Naive B cell (primary cell): ENCODE measurements at regions not wholly inside any gene's neighbourhood (a gene's known extent, or its start where the extent isn't known, plus 50 kb on each side); places are given as distances from the start of the nearest gene placed in this dataset.

ENCODE experiments used
- ATAC-seq, 2 donors: fragments of 150-1000 bp; cut with Tn5 transposase; 2 replicates each; pipeline ENCODE4 v1.10.0; 2021; ENCODE audit warnings: low read depth in 2 of 2, mild to moderate bottlenecking in 2 of 2, moderate library complexity in 2 of 2
- DNase-seq: peaks from one replicate; pipeline ENCODE4 v3.0.0; 2022
- H3K27ac Mint-ChIP-seq, 6 donors: one replicate each; pipeline ENCODE4 v1.8.0; 2020 to 2022; ENCODE audit warnings: mild to moderate bottlenecking in 6 of 6, mixed read lengths in 6 of 6, moderate library complexity in 5 of 6, inconsistent platforms in 2 of 6
- H3K27me3 Mint-ChIP-seq, 3 donors: one replicate each; pipeline ENCODE4 v1.8.0; 2021 to 2022; ENCODE audit warnings: mixed read lengths in 3 of 3, mild to moderate bottlenecking in 1 of 3
- H3K36me3 Mint-ChIP-seq, 2 donors: one replicate each; pipeline ENCODE4 v1.8.0; 2020 to 2022; ENCODE audit warnings: mixed read lengths in 2 of 2, inconsistent platforms in 1 of 2, mild to moderate bottlenecking in 1 of 2
- H3K4me1 Mint-ChIP-seq, 3 donors: one replicate each; pipeline ENCODE4 v1.8.0; 2020 to 2022; ENCODE audit warnings: mixed read lengths in 3 of 3, inconsistent platforms in 1 of 3, mild to moderate bottlenecking in 1 of 3, moderate library complexity in 1 of 3
- H3K4me3 Mint-ChIP-seq, 8 donors: one replicate each; pipeline ENCODE4 v1.8.0; 2020 to 2022; ENCODE audit warnings: mild to moderate bottlenecking in 8 of 8, mixed read lengths in 8 of 8, moderate library complexity in 8 of 8, inconsistent platforms in 2 of 8
- H3K9me3 Mint-ChIP-seq, 7 donors: one replicate each; pipeline ENCODE4 v1.8.0; 2020 to 2022; ENCODE audit warnings: mixed read lengths in 7 of 7, mild to moderate bottlenecking in 5 of 7, inconsistent platforms in 2 of 7, moderate library complexity in 1 of 7

- DNase-seq: no peak
- Mint-ChIP-seq H3K9me3 (peaks cover 0 to 9% (median 3%) of the 10 kb centered on the region in 7 donors), H3K27me3 (no peaks in the 10 kb centered on the region), H3K4me3 (no peak overlapping the region), H3K36me3 (no peaks in the 10 kb centered on the region), H3K4me1 (no peaks in the 10 kb centered on the region), H3K27ac (no peak overlapping the region)
- ATAC-seq: no peak
Measured at GRCh38 chr5:4345850-4346249, 750.2 kb downstream of the IRX1 start.

GRCh38 chr5:4348423-4348822 is 752.8 kb downstream of the IRX1 start:
- H3K4me1 Mint-ChIP-seq: no peaks in the 10 kb centered on the region

GRCh38 chr5:4348919-4349318 is 753.3 kb downstream of the IRX1 start:
- Mint-ChIP-seq H3K27ac (no peak overlapping the region), H3K27me3 (no peaks in the 10 kb centered on the region), H3K4me1 (no peaks in the 10 kb centered on the region), H3K9me3 (peaks cover 4 to 25% (median 9%) of the 10 kb centered on the region in 7 donors), H3K36me3 (peaks cover 0 to 4% of the 10 kb centered on the region in 2 donors), H3K4me3 (no peak overlapping the region)
- ATAC-seq (no peak), DNase-seq (no peak)

More at GRCh38 chr5:4348423-4348822, 752.8 kb downstream of the IRX1 start:
- peaks cover 4 to 20% (median 9%) of the 10 kb centered on the region in 7 donors for H3K9me3 Mint-ChIP-seq
- H3K4me3 Mint-ChIP-seq: no peak overlapping the region
- DNase-seq (no peak), ATAC-seq (no peak)
- peaks cover 0 to 4% of the 10 kb centered on the region in 2 donors for H3K36me3 Mint-ChIP-seq
- no peak overlapping the region for H3K27ac Mint-ChIP-seq
- no peaks in the 10 kb centered on the region for H3K27me3 Mint-ChIP-seq

- Mint-ChIP-seq H3K36me3 (peaks cover 4 to 7% of the 10 kb centered on the region in 2 donors), H3K9me3 (peaks cover 9 to 49% (median 12%) of the 10 kb centered on the region in 7 donors), H3K27me3 (peaks cover 0 to 4% (median 0%) of the 10 kb centered on the region in 3 donors), H3K27ac (no peak overlapping the region), H3K4me1 (no peaks in the 10 kb centered on the region), H3K4me3 (no peak overlapping the region)
- DNase-seq: no peak
- ATAC-seq: no peak
Measured at GRCh38 chr5:4356201-4356600, 760.6 kb downstream of the IRX1 start.

GRCh38 chr5:4359847-4360246 is 764.2 kb downstream of the IRX1 start:
- Mint-ChIP-seq H3K4me1 (no peaks in the 10 kb centered on the region), H3K27ac (no peak overlapping the region), H3K27me3 (peaks cover 0 to 4% (median 3%) of the 10 kb centered on the region in 3 donors), H3K4me3 (no peak overlapping the region), H3K9me3 (peaks cover 4 to 27% (median 8%) of the 10 kb centered on the region in 7 donors), H3K36me3 (peaks cover 0 to 7% of the 10 kb centered on the region in 2 donors)
- DNase-seq (no peak), ATAC-seq (no peak)

- ATAC-seq (no peak), DNase-seq (no peak)
- Mint-ChIP-seq H3K27me3 (peaks cover 0 to 11% (median 4%) of the 10 kb centered on the region in 3 donors), H3K4me3 (no peak overlapping the region), H3K4me1 (no peaks in the 10 kb centered on the region), H3K36me3 (no peaks in the 10 kb centered on the region), H3K27ac (no peak overlapping the region), H3K9me3 (peaks cover 0 to 14% (median 5%) of the 10 kb centered on the region in 7 donors)
Measured at GRCh38 chr5:4361753-4362152, 766.1 kb downstream of the IRX1 start.

GRCh38 chr5:4362411-4362810 is 766.8 kb downstream of the IRX1 start:
- Mint-ChIP-seq H3K4me3 (no peak overlapping the region), H3K4me1 (no peaks in the 10 kb centered on the region), H3K36me3 (no peaks in the 10 kb centered on the region), H3K27ac (no peak overlapping the region), H3K9me3 (peaks cover 0 to 14% (median 5%) of the 10 kb centered on the region in 7 donors), H3K27me3 (peaks cover 0 to 16% (median 4%) of the 10 kb centered on the region in 3 donors)
- ATAC-seq (no peak), DNase-seq (no peak)

GRCh38 chr5:4363045-4363444 is 767.4 kb downstream of the IRX1 start:
- Mint-ChIP-seq H3K27ac (no peak overlapping the region), H3K4me1 (no peaks in the 10 kb centered on the region), H3K36me3 (no peaks in the 10 kb centered on the region), H3K27me3 (peaks cover 0 to 16% (median 4%) of the 10 kb centered on the region in 3 donors), H3K9me3 (peaks cover 0 to 14% (median 5%) of the 10 kb centered on the region in 7 donors), H3K4me3 (no peak overlapping the region)
- no peak for ATAC-seq
- DNase-seq: no peak

GRCh38 chr5:4366628-4367027 is 771.0 kb downstream of the IRX1 start:
- Mint-ChIP-seq H3K4me1 (no peaks in the 10 kb centered on the region), H3K27me3 (peaks cover 0 to 16% (median 0%) of the 10 kb centered on the region in 3 donors), H3K4me3 (no peak overlapping the region), H3K36me3 (no peaks in the 10 kb centered on the region), H3K9me3 (peaks cover 0 to 9% (median 2%) of the 10 kb centered on the region in 7 donors), H3K27ac (no peak overlapping the region)
- ATAC-seq (no peak), DNase-seq (no peak)

GRCh38 chr5:4370218-4370617 is 769.9 kb upstream of the ADAMTS16 start:
- no peak for DNase-seq
- Mint-ChIP-seq H3K36me3 (no peaks in the 10 kb centered on the region), H3K4me1 (no peaks in the 10 kb centered on the region)

GRCh38 chr5:4372481-4372880 is 767.6 kb upstream of the ADAMTS16 start:
- no peaks in the 10 kb centered on the region for H3K27me3 Mint-ChIP-seq
- no peaks in the 10 kb centered on the region for H3K36me3 Mint-ChIP-seq
- H3K9me3 Mint-ChIP-seq: peaks cover 0 to 10% (median 4%) of the 10 kb centered on the region in 7 donors
- no peak for ATAC-seq
- H3K4me1 Mint-ChIP-seq: peaks cover 4 to 9% (median 5%) of the 10 kb centered on the region in 3 donors
- H3K4me3 Mint-ChIP-seq: no peak overlapping the region
- no peak for DNase-seq
- H3K27ac Mint-ChIP-seq: no peak overlapping the region

More at GRCh38 chr5:4370218-4370617, 769.9 kb upstream of the ADAMTS16 start:
- H3K27ac Mint-ChIP-seq: no peak overlapping the region
- ATAC-seq: no peak
- peaks cover 0 to 10% (median 5%) of the 10 kb centered on the region in 7 donors for H3K9me3 Mint-ChIP-seq
- peaks cover 0 to 13% (median 0%) of the 10 kb centered on the region in 3 donors for H3K27me3 Mint-ChIP-seq
- H3K4me3 Mint-ChIP-seq: peak overlapping the region in 1 of 8 donors; percentile 47

GRCh38 chr5:4373051-4373820 is 766.9 kb upstream of the ADAMTS16 start:
- Mint-ChIP-seq H3K27me3 (no peaks in the 10 kb centered on the region), H3K9me3 (peaks cover 0 to 10% (median 5%) of the 10 kb centered on the region in 7 donors), H3K27ac (no peak overlapping the region), H3K4me3 (no peak overlapping the region), H3K36me3 (peaks cover 0 to 7% of the 10 kb centered on the region in 2 donors), H3K4me1 (peaks cover 4 to 9% (median 5%) of the 10 kb centered on the region in 3 donors)
- no peak for ATAC-seq
- DNase-seq: no peak

GRCh38 chr5:4374866-4375265 is 765.3 kb upstream of the ADAMTS16 start:
- DNase-seq: no peak

GRCh38 chr5:4375640-4376039 is 764.5 kb upstream of the ADAMTS16 start:
- Mint-ChIP-seq H3K27me3 (no peaks in the 10 kb centered on the region), H3K27ac (peak overlapping the region in 2 of 6 donors; percentile 76 to 79), H3K36me3 (peaks cover 0 to 7% of the 10 kb centered on the region in 2 donors), H3K4me1 (peaks cover 4 to 9% (median 5%) of the 10 kb centered on the region in 3 donors), H3K4me3 (peak overlapping the region in 3 of 8 donors; percentile 37 to 68 (median 56)), H3K9me3 (peaks cover 0 to 16% (median 4%) of the 10 kb centered on the region in 7 donors)
- ATAC-seq: no peak
- DNase-seq: no peak

More at GRCh38 chr5:4374866-4375265, 765.3 kb upstream of the ADAMTS16 start:
- Mint-ChIP-seq H3K36me3 (peaks cover 0 to 7% of the 10 kb centered on the region in 2 donors), H3K27ac (no peak overlapping the region), H3K4me1 (peaks cover 4 to 9% (median 5%) of the 10 kb centered on the region in 3 donors), H3K9me3 (peaks cover 0 to 13% (median 5%) of the 10 kb centered on the region in 7 donors), H3K4me3 (no peak overlapping the region), H3K27me3 (no peaks in the 10 kb centered on the region)
- no peak for ATAC-seq
